ACC112 (cell line): ENCODE measurements at regions not wholly inside any gene's neighbourhood (a gene's known extent, or its start where the extent isn't known, plus 50 kb on each side); places are given as distances from the start of the nearest gene placed in this dataset.

Source experiments
- H2AFZ ChIP-seq: fragments of 200-600 bp; sonication (generic); one replicate; pipeline ENCODE4 v1.6.0; 2017; ENCODE audit warnings: antibody characterized with exemption, low read length; ENCODE audit not compliant: unreplicated experiment
- H3K27ac ChIP-seq: fragments of 200-600 bp; sonication (generic); 2 replicates; pipeline ENCODE4 v1.5.1; 2014; ENCODE audit warnings: low read depth, mild to moderate bottlenecking, antibody characterized with exemption, low read length, moderate library complexity
- H3K27me3 ChIP-seq: fragments of 200-600 bp; sonication (generic); 2 replicates; pipeline ENCODE4 v1.6.1; 2014; ENCODE audit warnings: mild to moderate bottlenecking, antibody characterized with exemption, low read length, moderate library complexity, mixed read lengths; ENCODE audit not compliant: insufficient read depth
- H3K36me3 ChIP-seq: fragments of 200-600 bp; sonication (generic); 2 replicates; pipeline ENCODE4 v1.6.1; 2016; ENCODE audit warnings: mild to moderate bottlenecking, antibody characterized with exemption, low read length, moderate library complexity, mixed read lengths; ENCODE audit not compliant: insufficient read depth
- H3K4me1 ChIP-seq: fragments of 200-600 bp; sonication (generic); one replicate; pipeline ENCODE4 v1.6.1; 2016; ENCODE audit warnings: low read length, mixed read lengths; ENCODE audit not compliant: insufficient read depth, unreplicated experiment, control insufficient read depth
- H3K4me3 ChIP-seq: fragments of 200-600 bp; sonication (generic); 2 replicates; pipeline ENCODE4 v1.5.1; 2014; ENCODE audit warnings: mild to moderate bottlenecking, low read depth, low read length
- H3K79me2 ChIP-seq: fragments of 200-600 bp; sonication (generic); one replicate; pipeline ENCODE4 v1.6.0; 2016; ENCODE audit warnings: low read length; ENCODE audit not compliant: control insufficient read depth, unreplicated experiment, insufficient read depth

- H2AFZ ChIP-seq = no peak overlapping the region
- H3K4me3 ChIP-seq = no peak overlapping the region
- peaks cover 6% of the 10 kb centered on the region; the same call in 1 of the 2 replicates for H3K27me3 ChIP-seq
- no peaks in the 10 kb centered on the region for H3K36me3 ChIP-seq
- H3K4me1 ChIP-seq = no peaks in the 10 kb centered on the region
- H3K27ac ChIP-seq = no peak overlapping the region
- H3K79me2 ChIP-seq = no peaks in the 10 kb centered on the region
These were observed 118.7 kb upstream of the PTPRG start for GRCh38 chr3:61442696-61443095.

- H3K4me3 ChIP-seq = no peak overlapping the region
These were observed 117.5 kb upstream of the PTPRG start for GRCh38 chr3:61443886-61444285.

GRCh38 chr3:61444782-61445181 is 116.6 kb upstream of the PTPRG start:
- Histone ChIP-seq H3K4me1 (no peaks in the 10 kb centered on the region), H3K36me3 (no peaks in the 10 kb centered on the region), H3K27ac (no peak overlapping the region), H3K4me3 (no peak overlapping the region), H3K27me3 (peaks cover 6% of the 10 kb centered on the region; the same call in 1 of the 2 replicates), H2AFZ (no peak overlapping the region), H3K79me2 (no peaks in the 10 kb centered on the region)

More at GRCh38 chr3:61443886-61444285, 117.5 kb upstream of the PTPRG start:
- Histone ChIP-seq H3K27ac (no peak overlapping the region), H3K36me3 (no peaks in the 10 kb centered on the region), H3K27me3 (peaks cover 6% of the 10 kb centered on the region; the same call in 1 of the 2 replicates), H3K4me1 (no peaks in the 10 kb centered on the region), H3K79me2 (no peaks in the 10 kb centered on the region), H2AFZ (no peak overlapping the region)

- Histone ChIP-seq H3K4me3 (no peak overlapping the region), H3K27ac (no peak overlapping the region), H3K4me1 (no peaks in the 10 kb centered on the region), H3K36me3 (no peaks in the 10 kb centered on the region), H3K79me2 (no peaks in the 10 kb centered on the region), H3K27me3 (peaks cover 4% of the 10 kb centered on the region; the same call in 1 of the 2 replicates), H2AFZ (no peak overlapping the region)
These were observed 115.4 kb upstream of the PTPRG start for GRCh38 chr3:61445924-61446323.

GRCh38 chr3:61446341-61446740 is 115.0 kb upstream of the PTPRG start:
- H3K36me3 ChIP-seq = no peaks in the 10 kb centered on the region
- H2AFZ ChIP-seq = no peak overlapping the region
- no peak overlapping the region for H3K27ac ChIP-seq
- H3K4me1 ChIP-seq = no peaks in the 10 kb centered on the region
- H3K27me3 ChIP-seq = no peaks in the 10 kb centered on the region; the same call in 1 of the 2 replicates
- no peak overlapping the region for H3K4me3 ChIP-seq
- no peaks in the 10 kb centered on the region for H3K79me2 ChIP-seq

GRCh38 chr3:61448378-61448777 is 113.0 kb upstream of the PTPRG start:
- no peaks in the 10 kb centered on the region for H3K27me3 ChIP-seq
- H3K4me1 ChIP-seq = peaks cover 8% of the 10 kb centered on the region
- no peak overlapping the region for H3K27ac ChIP-seq
- H3K4me3 ChIP-seq = no peak overlapping the region
- H2AFZ ChIP-seq = no peak overlapping the region
- no peaks in the 10 kb centered on the region for H3K36me3 ChIP-seq
- H3K79me2 ChIP-seq = no peaks in the 10 kb centered on the region

- Histone ChIP-seq H3K27ac (no peak overlapping the region), H3K79me2 (no peaks in the 10 kb centered on the region), H3K4me3 (no peak overlapping the region), H3K36me3 (no peaks in the 10 kb centered on the region), H3K4me1 (peaks cover 8% of the 10 kb centered on the region), H3K27me3 (no peaks in the 10 kb centered on the region), H2AFZ (no peak overlapping the region)
These were observed 111.9 kb upstream of the PTPRG start for GRCh38 chr3:61449327-61450040.

- H3K27ac ChIP-seq = no peak overlapping the region
- H3K4me3 ChIP-seq = no peak overlapping the region
- H3K4me1 ChIP-seq = peaks cover 8% of the 10 kb centered on the region
- H2AFZ ChIP-seq = no peak overlapping the region
- H3K27me3 ChIP-seq = no peaks in the 10 kb centered on the region
- no peaks in the 10 kb centered on the region for H3K36me3 ChIP-seq
- no peaks in the 10 kb centered on the region for H3K79me2 ChIP-seq
These were observed 110.5 kb upstream of the PTPRG start for GRCh38 chr3:61450866-61451265.

- Histone ChIP-seq H3K79me2 (no peaks in the 10 kb centered on the region), H2AFZ (no peak overlapping the region), H3K4me1 (peaks cover 8% of the 10 kb centered on the region), H3K27ac (peak overlapping the region; percentile 57), H3K4me3 (no peak overlapping the region), H3K27me3 (no peaks in the 10 kb centered on the region), H3K36me3 (no peaks in the 10 kb centered on the region)
These were observed 109.5 kb upstream of the PTPRG start for GRCh38 chr3:61451841-61452240.

GRCh38 chr3:61452535-61453090 is 108.8 kb upstream of the PTPRG start:
- no peak overlapping the region for H2AFZ ChIP-seq
- no peaks in the 10 kb centered on the region for H3K27me3 ChIP-seq
- no peaks in the 10 kb centered on the region for H3K79me2 ChIP-seq
- no peaks in the 10 kb centered on the region for H3K36me3 ChIP-seq
- peaks cover 8% of the 10 kb centered on the region for H3K4me1 ChIP-seq
- H3K4me3 ChIP-seq = no peak overlapping the region
- H3K27ac ChIP-seq = peak overlapping the region; percentile 57

- no peaks in the 10 kb centered on the region for H3K27me3 ChIP-seq
- no peak overlapping the region for H3K27ac ChIP-seq
- H3K79me2 ChIP-seq = no peaks in the 10 kb centered on the region
- no peak overlapping the region for H2AFZ ChIP-seq
- no peak overlapping the region for H3K4me3 ChIP-seq
- H3K36me3 ChIP-seq = no peaks in the 10 kb centered on the region
- H3K4me1 ChIP-seq = peaks cover 8% of the 10 kb centered on the region
These were observed 107.3 kb upstream of the PTPRG start for GRCh38 chr3:61454006-61454585.
